Kidney epithelial cell (primary cell): ENCODE measurements at regions not wholly inside any gene's neighbourhood (a gene's known extent, or its start where the extent isn't known, plus 50 kb on each side); places are given as distances from the start of the nearest gene placed in this dataset.

Experiments
- DNase-seq: peaks from one replicate; pipeline ENCODE4 v3.0.0-alpha.2; 2010; ENCODE audit warnings: low read depth
- H3K27me3 ChIP-seq: 2 replicates; pipeline ENCODE4 v1.6.0; 2011; ENCODE audit warnings: low read length; ENCODE audit not compliant: control insufficient read depth, insufficient read depth
- H3K36me3 ChIP-seq: 2 replicates; pipeline ENCODE4 v1.5.1; 2011; ENCODE audit warnings: low read length; ENCODE audit not compliant: control insufficient read depth, insufficient read depth
- H3K4me3 ChIP-seq: 2 replicates; pipeline ENCODE4 v1.5.1; 2011; ENCODE audit warnings: low read depth, mild to moderate bottlenecking, control low read depth, low read length
- TF ChIP-seq, protein P1 (sequence below): IDR thresholded peaks from 2 replicates; pipeline ENCODE4 v1.5.1; 2011; ENCODE audit warnings: mild to moderate bottlenecking, moderate library complexity, low read length, control low read depth, inconsistent platforms; ENCODE audit not compliant: insufficient read depth, poor library complexity, severe bottlenecking

DNA sequence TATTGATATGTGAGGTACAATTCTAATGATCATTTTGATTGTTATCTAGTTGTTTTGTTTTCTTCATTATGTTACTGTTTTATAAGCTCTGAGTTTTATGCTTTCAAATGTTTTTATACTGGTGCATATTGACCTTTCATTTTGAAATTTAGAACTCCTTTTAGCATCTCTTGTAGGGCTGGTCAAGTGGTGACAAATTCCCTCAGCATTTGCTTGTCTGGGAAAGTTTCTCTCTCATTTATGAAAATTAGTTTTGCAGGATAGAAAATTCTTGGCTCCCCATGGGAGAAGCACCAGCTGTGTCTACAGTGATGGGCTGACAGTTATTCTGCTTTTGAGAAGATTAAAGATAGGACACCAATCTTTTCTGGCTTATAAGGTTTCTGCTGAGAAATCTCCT, 105.3 kb upstream of the SPRY1 start:
- no peak for DNase-seq
- Histone ChIP-seq H3K36me3 (no peaks in the 10 kb centered on the region), H3K27me3 (no peaks in the 10 kb centered on the region), H3K4me3 (no peak overlapping the region)
- TF ChIP-seq, protein P1, sequence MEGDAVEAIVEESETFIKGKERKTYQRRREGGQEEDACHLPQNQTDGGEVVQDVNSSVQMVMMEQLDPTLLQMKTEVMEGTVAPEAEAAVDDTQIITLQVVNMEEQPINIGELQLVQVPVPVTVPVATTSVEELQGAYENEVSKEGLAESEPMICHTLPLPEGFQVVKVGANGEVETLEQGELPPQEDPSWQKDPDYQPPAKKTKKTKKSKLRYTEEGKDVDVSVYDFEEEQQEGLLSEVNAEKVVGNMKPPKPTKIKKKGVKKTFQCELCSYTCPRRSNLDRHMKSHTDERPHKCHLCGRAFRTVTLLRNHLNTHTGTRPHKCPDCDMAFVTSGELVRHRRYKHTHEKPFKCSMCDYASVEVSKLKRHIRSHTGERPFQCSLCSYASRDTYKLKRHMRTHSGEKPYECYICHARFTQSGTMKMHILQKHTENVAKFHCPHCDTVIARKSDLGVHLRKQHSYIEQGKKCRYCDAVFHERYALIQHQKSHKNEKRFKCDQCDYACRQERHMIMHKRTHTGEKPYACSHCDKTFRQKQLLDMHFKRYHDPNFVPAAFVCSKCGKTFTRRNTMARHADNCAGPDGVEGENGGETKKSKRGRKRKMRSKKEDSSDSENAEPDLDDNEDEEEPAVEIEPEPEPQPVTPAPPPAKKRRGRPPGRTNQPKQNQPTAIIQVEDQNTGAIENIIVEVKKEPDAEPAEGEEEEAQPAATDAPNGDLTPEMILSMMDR = no peak

DNA sequence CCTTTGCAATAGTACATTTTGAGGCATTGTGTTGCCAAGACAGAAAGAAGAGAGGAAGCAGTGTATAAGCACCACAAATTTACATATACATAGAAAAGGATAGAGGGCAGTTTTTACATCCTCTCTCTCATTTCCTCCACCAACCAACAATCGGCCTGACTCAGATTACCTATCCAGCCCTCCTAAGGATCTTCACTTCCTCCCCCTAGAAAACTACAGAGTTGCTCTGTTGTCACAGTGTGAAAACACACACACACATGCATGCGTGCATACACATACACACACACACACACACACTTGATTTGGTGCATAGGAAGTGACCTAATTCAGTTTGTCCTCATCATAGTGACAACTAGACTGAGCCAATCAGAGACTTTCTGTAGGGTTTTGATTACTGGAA, 98.8 kb upstream of the SPRY1 start:
- TF ChIP-seq, protein P1 = no peak
- H3K36me3 ChIP-seq = no peaks in the 10 kb centered on the region
- no peak overlapping the region for H3K4me3 ChIP-seq
- no peak for DNase-seq
- H3K27me3 ChIP-seq = no peaks in the 10 kb centered on the region

DNA sequence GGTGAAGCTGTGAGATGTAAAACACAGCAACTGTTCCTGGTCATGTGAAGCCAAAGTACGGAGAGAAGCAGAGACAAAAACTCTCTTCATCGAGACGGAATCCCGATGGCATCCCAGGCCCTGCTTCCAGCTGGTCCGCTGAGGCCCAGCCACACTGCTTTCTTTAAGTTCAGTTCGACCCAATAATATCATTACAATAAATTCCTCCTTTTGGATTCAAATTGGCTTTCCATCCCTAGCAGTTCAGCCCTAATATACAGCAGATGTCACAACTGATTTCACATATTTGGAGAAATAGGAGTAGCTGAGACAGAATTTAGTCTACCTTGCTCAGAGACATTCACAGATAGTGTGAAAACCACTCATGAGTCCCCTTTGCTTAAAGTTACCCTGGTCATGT, 98.3 kb upstream of the SPRY1 start:
- no peaks in the 10 kb centered on the region for H3K27me3 ChIP-seq
- no peaks in the 10 kb centered on the region for H3K36me3 ChIP-seq
- no peak overlapping the region for H3K4me3 ChIP-seq
- DNase-seq = no peak
- TF ChIP-seq, protein P1 = no peak

DNA sequence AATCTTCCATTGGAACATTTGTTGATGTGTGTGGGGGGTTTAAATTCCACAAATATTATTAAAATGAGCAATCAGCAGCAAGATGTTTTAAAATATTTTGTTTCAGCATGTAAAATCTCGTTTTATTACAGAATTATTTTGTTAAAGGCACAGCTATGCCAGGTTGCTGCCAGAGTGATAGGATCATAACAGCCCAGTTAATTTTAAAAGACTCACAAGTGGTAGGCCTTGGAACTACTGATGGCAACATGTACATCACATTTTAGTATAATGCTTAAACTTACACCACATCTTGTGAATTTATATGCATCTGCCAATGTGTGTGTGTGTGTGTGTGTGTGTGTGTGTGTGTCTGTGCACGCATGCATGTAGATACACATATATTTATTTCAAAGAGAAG, 97.8 kb upstream of the SPRY1 start:
- no peak overlapping the region for H3K4me3 ChIP-seq
- no peaks in the 10 kb centered on the region for H3K36me3 ChIP-seq
- TF ChIP-seq, protein P1 = no peak
- no peak for DNase-seq
- H3K27me3 ChIP-seq = no peaks in the 10 kb centered on the region

DNA sequence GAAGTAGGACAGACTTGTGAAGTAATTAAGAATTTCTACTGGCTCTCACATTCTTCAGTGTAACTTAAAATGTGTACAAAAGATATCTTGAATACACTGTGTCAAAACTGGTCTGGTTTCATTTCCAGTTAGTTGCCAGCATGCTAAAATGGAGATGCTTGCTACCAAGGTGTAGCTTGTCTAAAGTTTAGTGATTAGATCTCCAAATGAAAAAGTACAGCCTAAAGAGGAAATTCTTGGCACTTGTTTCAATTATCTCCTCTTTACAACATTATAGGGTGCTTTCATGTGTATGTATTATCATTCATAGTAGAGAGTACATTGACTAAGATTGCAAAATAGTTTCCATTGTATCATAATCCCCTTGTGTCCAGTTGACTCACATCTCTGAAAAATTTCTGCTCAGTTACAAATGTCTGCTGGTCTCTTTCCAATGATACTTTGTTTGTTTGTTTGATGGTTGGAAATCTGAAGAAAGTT, 97.3 kb upstream of the SPRY1 start:
- no peaks in the 10 kb centered on the region for H3K36me3 ChIP-seq
- H3K27me3 ChIP-seq = no peaks in the 10 kb centered on the region
- no peak overlapping the region for H3K4me3 ChIP-seq
- peak; percentile 5 for DNase-seq
- TF ChIP-seq, protein P1 = no peak

DNA sequence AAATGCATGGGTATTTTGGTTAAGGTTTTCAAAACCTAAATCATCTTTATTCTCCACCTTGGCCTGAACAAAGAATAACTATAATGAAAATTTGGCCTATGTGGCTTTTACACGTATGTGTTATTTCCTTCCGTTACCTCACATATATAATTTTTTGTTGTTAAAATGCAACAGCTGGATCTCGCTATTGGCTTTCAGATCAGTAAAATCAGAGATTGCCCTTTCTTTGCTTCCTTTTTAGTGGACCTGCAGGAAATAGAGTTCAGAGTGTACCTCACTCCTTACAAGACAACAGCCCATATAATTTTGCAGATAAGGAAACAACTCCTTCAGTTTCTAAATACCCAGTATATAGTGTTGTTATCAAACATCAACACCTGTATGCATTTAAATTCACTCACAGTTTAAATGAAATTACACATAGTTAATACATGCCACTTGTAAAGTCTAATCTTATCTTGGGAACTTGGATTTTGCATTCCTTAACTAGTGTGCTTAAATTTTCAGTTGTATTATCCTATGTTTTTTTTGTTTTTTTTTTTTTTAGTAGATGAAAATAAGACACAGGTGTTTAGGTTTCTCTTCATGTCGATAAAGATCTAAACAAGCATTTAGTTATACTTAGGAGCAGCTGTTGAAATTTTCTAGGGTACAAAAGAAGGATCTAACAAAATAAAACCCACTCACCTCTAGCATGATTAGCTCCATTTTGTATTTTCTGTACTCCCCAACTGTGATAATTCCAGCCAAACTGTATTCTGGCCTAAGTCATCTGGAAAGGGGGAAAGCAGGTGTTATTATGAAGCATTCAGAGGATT, 96.2 kb upstream of the SPRY1 start:
- Histone ChIP-seq H3K27me3 (no peaks in the 10 kb centered on the region), H3K4me3 (no peak overlapping the region), H3K36me3 (no peaks in the 10 kb centered on the region)
- DNase-seq = no peak
- TF ChIP-seq, protein P1 = no peak
